ENCODE measurements at regions not wholly inside any gene's neighbourhood (a gene's known extent, or its start where the extent isn't known, plus 50 kb on each side); places are given as distances from the start of the nearest gene placed in this dataset.
"Not testable (repeated sequence)": the region's sequence is repeated elsewhere in the genome, so short reads cannot be mapped to it uniquely, and the experiment has no call there.

GRCh38 chr2:65605058-65605742, 172.8 kb upstream of the SPRED2 start:
- WGBS (ENCODE audit: low lambda C conversion rate, missing lambda C conversion rate), result 93% methylated on average over 4 of the region's 4 CpGs
- H3K79me2 ChIP-seq, result no peaks in the 10 kb centered on the region
- H2AFZ ChIP-seq, result no peak overlapping the region
- no peaks in the 10 kb centered on the region for H3K9me2 ChIP-seq (replicated peaks; ENCODE audit: insufficient read depth)
- H3K27ac ChIP-seq, result no peak overlapping the region
- no peak overlapping the region for H3K4me3 ChIP-seq
- TF ChIP-seq CTCF (IDR thresholded peaks at IDR 0.05; ENCODE audit: poor library complexity), result no peak
- TF ChIP-seq EZH2 (IDR thresholded peaks at IDR 0.05; ENCODE audit: borderline replicate concordance), result no peak
- no peak for TF ChIP-seq EZH2phosphoT487 (IDR thresholded peaks at IDR 0.05; ENCODE audit: low read depth, severe bottlenecking, unreplicated experiment)
- no peaks in the 10 kb centered on the region for H3K27me3 ChIP-seq
- no peaks in the 10 kb centered on the region for H3K9me3 ChIP-seq (ENCODE audit: low read depth)
- no peaks in the 10 kb centered on the region for H3K36me3 ChIP-seq (replicated peaks; ENCODE audit: insufficient read depth, low read depth)
- no peaks in the 10 kb centered on the region for H4K20me1 ChIP-seq (ENCODE audit: insufficient read depth, poor library complexity, severe bottlenecking)
- no peak for DNase-seq (ENCODE audit: low spot score)
- no peak overlapping the region for H3K4me2 ChIP-seq
- no peaks in the 10 kb centered on the region for H3K4me1 ChIP-seq (ENCODE audit: insufficient read depth)

- Histone ChIP-seq H4K20me1 (ENCODE audit: insufficient read depth, poor library complexity, severe bottlenecking) (no peaks in the 10 kb centered on the region), H3K27me3 (no peaks in the 10 kb centered on the region), H3K79me2 (no peaks in the 10 kb centered on the region), H3K4me3 (no peak overlapping the region), H3K9me3 (ENCODE audit: low read depth) (no peaks in the 10 kb centered on the region), H3K27ac (no peak overlapping the region), H3K4me2 (no peak overlapping the region), H2AFZ (no peak overlapping the region), H3K9me2 (replicated peaks; ENCODE audit: insufficient read depth) (no peaks in the 10 kb centered on the region), H3K36me3 (replicated peaks; ENCODE audit: insufficient read depth, low read depth) (no peaks in the 10 kb centered on the region), H3K4me1 (ENCODE audit: insufficient read depth) (no peaks in the 10 kb centered on the region)
- 71% methylated on average over 4 of the region's 4 CpGs for WGBS (ENCODE audit: low lambda C conversion rate, missing lambda C conversion rate)
- no peak for DNase-seq (ENCODE audit: low spot score)
- TF ChIP-seq EZH2 (IDR thresholded peaks at IDR 0.05; ENCODE audit: borderline replicate concordance) (no peak), CTCF (IDR thresholded peaks at IDR 0.05; ENCODE audit: poor library complexity) (no peak), EZH2phosphoT487 (IDR thresholded peaks at IDR 0.05; ENCODE audit: low read depth, severe bottlenecking, unreplicated experiment) (no peak)
Observed at GRCh38 chr2:65604246-65604645, 171.8 kb upstream of the SPRED2 start.

GRCh38 chr2:65602603-65603235, 170.3 kb upstream of the SPRED2 start:
- H2AFZ ChIP-seq, result no peak overlapping the region
- no peaks in the 10 kb centered on the region for H3K36me3 ChIP-seq (replicated peaks; ENCODE audit: insufficient read depth, low read depth)
- no peak overlapping the region for H3K27ac ChIP-seq
- H3K9me2 ChIP-seq (replicated peaks; ENCODE audit: insufficient read depth), result no peaks in the 10 kb centered on the region
- 88% methylated on average over 4 of the region's 4 CpGs for WGBS (ENCODE audit: low lambda C conversion rate, missing lambda C conversion rate)
- H3K27me3 ChIP-seq, result no peaks in the 10 kb centered on the region
- H3K4me2 ChIP-seq, result no peak overlapping the region
- TF ChIP-seq EZH2phosphoT487 (IDR thresholded peaks at IDR 0.05; ENCODE audit: low read depth, severe bottlenecking, unreplicated experiment) (no peak), CTCF (IDR thresholded peaks at IDR 0.05; ENCODE audit: poor library complexity) (no peak), EZH2 (IDR thresholded peaks at IDR 0.05; ENCODE audit: borderline replicate concordance) (no peak)
- no peak for DNase-seq (ENCODE audit: low spot score)
- no peaks in the 10 kb centered on the region for H3K9me3 ChIP-seq (ENCODE audit: low read depth)
- H4K20me1 ChIP-seq (ENCODE audit: insufficient read depth, poor library complexity, severe bottlenecking), result no peaks in the 10 kb centered on the region
- H3K4me1 ChIP-seq (ENCODE audit: insufficient read depth), result no peaks in the 10 kb centered on the region
- no peaks in the 10 kb centered on the region for H3K79me2 ChIP-seq
- no peak overlapping the region for H3K4me3 ChIP-seq

DNA sequence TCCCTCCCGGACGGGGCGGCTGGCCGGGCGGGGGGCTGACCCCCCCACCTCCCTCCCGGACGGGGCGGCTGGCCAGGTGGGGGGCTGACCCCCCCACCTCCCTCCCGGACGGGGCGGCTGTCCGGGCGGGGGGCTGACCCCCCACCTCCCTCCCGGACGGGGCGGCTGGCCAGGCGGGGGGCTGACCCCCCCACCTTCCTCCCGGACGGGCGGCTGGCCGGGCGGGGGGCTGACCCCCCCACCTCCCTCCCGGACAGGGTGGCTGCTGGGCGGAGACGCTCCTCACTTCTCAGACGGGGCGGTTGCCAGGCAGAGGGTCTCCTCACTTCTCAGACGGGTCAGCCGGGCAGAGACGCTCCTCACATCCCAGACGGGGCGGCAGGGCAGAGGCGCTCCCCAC, 168.5 kb upstream of the SPRED2 start:
- not testable (repeated sequence) for H3K27ac ChIP-seq; H3K36me3 ChIP-seq (replicated peaks; ENCODE audit: insufficient read depth, low read depth); H3K4me3 ChIP-seq; H3K9me3 ChIP-seq (ENCODE audit: low read depth); H4K20me1 ChIP-seq (ENCODE audit: insufficient read depth, poor library complexity, severe bottlenecking); H3K4me2 ChIP-seq; H3K9me2 ChIP-seq (replicated peaks; ENCODE audit: insufficient read depth); H3K79me2 ChIP-seq; H3K27me3 ChIP-seq; H2AFZ ChIP-seq; H3K4me1 ChIP-seq (ENCODE audit: insufficient read depth); DNase-seq (ENCODE audit: low spot score)
- no CpG with 5 or more reads among the region's 33 CpGs for WGBS (ENCODE audit: low lambda C conversion rate, missing lambda C conversion rate)

- H3K4me1 ChIP-seq (ENCODE audit: insufficient read depth); H2AFZ ChIP-seq; H3K36me3 ChIP-seq (replicated peaks; ENCODE audit: insufficient read depth, low read depth); H3K4me3 ChIP-seq; DNase-seq (ENCODE audit: low spot score); H3K27me3 ChIP-seq; H3K9me3 ChIP-seq (ENCODE audit: low read depth); H3K27ac ChIP-seq; H3K79me2 ChIP-seq; H3K9me2 ChIP-seq (replicated peaks; ENCODE audit: insufficient read depth); H4K20me1 ChIP-seq (ENCODE audit: insufficient read depth, poor library complexity, severe bottlenecking); H3K4me2 ChIP-seq: not testable (repeated sequence)
- 85% methylated on average over 4 of the region's 26 CpGs for WGBS (ENCODE audit: low lambda C conversion rate, missing lambda C conversion rate)
Observed at GRCh38 chr2:65600351-65600750, 168.0 kb upstream of the SPRED2 start.
